ENCODE measurements at regions not wholly inside any gene's neighbourhood (a gene's known extent, or its start where the extent isn't known, plus 50 kb on each side); places are given as distances from the start of the nearest gene placed in this dataset.

- TF ChIP-seq CTCF (IDR thresholded peaks at IDR 0.05; ENCODE audit: borderline replicate concordance, extremely low read depth, low read length, poor library complexity, severe bottlenecking) (no peak), EZH2 (IDR thresholded peaks at IDR 0.05; ENCODE audit: borderline replicate concordance, low read depth, low read length, severe bottlenecking) (no peak)
These were observed 368.2 kb downstream of the KCTD16 start for GRCh38 chr5:144538845-144539244.
